Muscle layer of duodenum (tissue), 2 donors: ENCODE measurements at regions not wholly inside any gene's neighbourhood (a gene's known extent, or its start where the extent isn't known, plus 50 kb on each side); places are given as distances from the start of the nearest gene placed in this dataset.

Experiments
- H3K27ac ChIP-seq: one replicate; pipeline ENCODE4 v1.7.0; 2013; ENCODE audit warnings: mild to moderate bottlenecking, low read length
- H3K27me3 ChIP-seq: one replicate; pipeline ENCODE4 v1.7.0; 2013; ENCODE audit warnings: low read depth, mild to moderate bottlenecking, control low read depth, low read length
- H3K36me3 ChIP-seq, 2 donors: one replicate each; pipeline ENCODE4 v1.7.0; 2013; ENCODE audit warnings: low read length in 2 of 2, control low read depth in 1 of 2, mild to moderate bottlenecking in 1 of 2; ENCODE audit not compliant: insufficient read depth in 2 of 2, control insufficient read depth in 1 of 2
- H3K4me1 ChIP-seq, 2 donors: one replicate each; pipeline ENCODE4 v1.7.0; 2013; ENCODE audit warnings: low read length in 2 of 2, mild to moderate bottlenecking in 2 of 2, control low read depth in 1 of 2, moderate library complexity in 1 of 2; ENCODE audit not compliant: insufficient read depth in 2 of 2, control insufficient read depth in 1 of 2
- H3K4me3 ChIP-seq, 2 donors: one replicate each; pipeline ENCODE4 v1.7.0; 2013; ENCODE audit warnings: low read length in 2 of 2, low read depth in 1 of 2, mild to moderate bottlenecking in 1 of 2
- H3K9me3 ChIP-seq, 2 donors: one replicate each; pipeline ENCODE4 v1.7.0; 2013; ENCODE audit warnings: low read length in 2 of 2, control low read depth in 1 of 2, mild to moderate bottlenecking in 1 of 2; ENCODE audit not compliant: control insufficient read depth in 1 of 2
- donor health status: healthy.

DNA sequence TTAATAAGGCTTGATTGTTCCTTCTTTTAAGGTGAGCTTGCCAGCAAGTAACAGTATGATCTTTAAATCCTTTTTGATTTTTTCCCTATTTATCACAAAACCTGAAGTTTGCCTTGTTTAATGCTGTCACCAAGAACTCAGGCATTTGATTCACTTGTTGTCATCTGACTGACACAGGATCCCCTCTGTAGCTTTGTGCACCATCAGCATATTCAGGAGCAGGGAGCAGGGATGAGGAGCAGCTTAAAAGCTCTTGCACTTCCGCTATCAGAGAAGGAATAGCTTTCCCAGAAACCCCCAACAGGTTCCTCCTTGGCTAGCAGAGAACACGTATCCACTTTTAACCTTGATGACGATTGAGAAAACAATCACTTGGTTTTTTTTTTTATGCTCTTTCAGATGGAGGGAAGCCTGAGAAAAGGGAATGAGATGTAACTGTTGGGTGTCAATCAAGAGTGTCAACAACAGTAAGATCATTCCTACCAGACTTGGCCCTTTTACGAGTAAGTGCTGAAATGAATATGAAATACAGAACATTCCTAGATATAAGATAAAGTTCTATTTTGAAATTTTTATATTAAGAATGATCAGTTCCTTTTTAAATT lies 433.1 kb upstream of the CDH18 start:
- H3K27ac ChIP-seq, result no peak overlapping the region
- H3K9me3 ChIP-seq, result no peaks in the 10 kb centered on the region

More for the DNA sequence above, 433.1 kb upstream of the CDH18 start:
- no peaks in the 10 kb centered on the region for H3K4me1 ChIP-seq
- H3K27me3 ChIP-seq, result no peaks in the 10 kb centered on the region
- H3K4me3 ChIP-seq, result no peak overlapping the region
- no peaks in the 10 kb centered on the region for H3K36me3 ChIP-seq
